ENCODE measurements at regions not wholly inside any gene's neighbourhood (a gene's known extent, or its start where the extent isn't known, plus 50 kb on each side); places are given as distances from the start of the nearest gene placed in this dataset.
"Not testable (repeated sequence)": the region's sequence is repeated elsewhere in the genome, so short reads cannot be mapped to it uniquely, and the experiment has no call there.

GRCh38 chr11:34805937-34806336, 110.2 kb downstream of the APIP start:
- no peaks in the 10 kb centered on the region for H3K36me3 ChIP-seq
- no peak overlapping the region for H3K4me3 ChIP-seq
- no peak for DNase-seq
- no peaks in the 10 kb centered on the region for H3K4me1 ChIP-seq
- no peaks in the 10 kb centered on the region for H3K27me3 ChIP-seq
- H3K9me3 ChIP-seq, result no peaks in the 10 kb centered on the region
- no peak overlapping the region for H3K27ac ChIP-seq
- intact Hi-C loops (cut with DNase I; ENCODE audit: low total_unique reads), result no loop called here
- TF ChIP-seq CTCF (IDR thresholded peaks at IDR 0.05), result no peak

- DNase-seq, result no peak
- H3K27me3 ChIP-seq, result no peaks in the 10 kb centered on the region
- TF ChIP-seq CTCF (IDR thresholded peaks at IDR 0.05), result no peak
- intact Hi-C loops (cut with DNase I; ENCODE audit: low total_unique reads), result no loop called here
- H3K4me1 ChIP-seq, result no peaks in the 10 kb centered on the region
- no peaks in the 10 kb centered on the region for H3K36me3 ChIP-seq
- H3K9me3 ChIP-seq, result no peaks in the 10 kb centered on the region
- H3K27ac ChIP-seq, result no peak overlapping the region
- no peak overlapping the region for H3K4me3 ChIP-seq
These were observed 116.3 kb downstream of the APIP start for GRCh38 chr11:34799848-34800247.

GRCh38 chr11:34798985-34799384, 117.2 kb downstream of the APIP start:
- intact Hi-C loops (cut with DNase I; ENCODE audit: low total_unique reads), result no loop called here
- Histone ChIP-seq H3K4me1 (peaks cover 0 to 4% (median 0%) of the 10 kb centered on the region in 4 donors), H3K36me3 (no peaks in the 10 kb centered on the region), H3K27ac (no peak overlapping the region), H3K4me3 (no peak overlapping the region), H3K27me3 (no peaks in the 10 kb centered on the region), H3K9me3 (no peaks in the 10 kb centered on the region)
- no peak for DNase-seq
- no peak for TF ChIP-seq CTCF (IDR thresholded peaks at IDR 0.05)

GRCh38 chr11:34797497-34797896, 118.7 kb downstream of the APIP start:
- H3K27ac ChIP-seq; H3K36me3 ChIP-seq; intact Hi-C loops (cut with DNase I; ENCODE audit: low total_unique reads); H3K27me3 ChIP-seq; H3K4me1 ChIP-seq; H3K4me3 ChIP-seq; DNase-seq; H3K9me3 ChIP-seq: not testable (repeated sequence)

GRCh38 chr11:34795641-34796040, 120.5 kb downstream of the APIP start:
- Histone ChIP-seq H3K27ac (no peak overlapping the region), H3K27me3 (no peaks in the 10 kb centered on the region), H3K4me3 (no peak overlapping the region), H3K36me3 (no peaks in the 10 kb centered on the region), H3K9me3 (no peaks in the 10 kb centered on the region), H3K4me1 (peaks cover 0 to 18% (median 0%) of the 10 kb centered on the region in 4 donors)
- intact Hi-C loops (cut with DNase I; ENCODE audit: low total_unique reads), result no loop called here
- no peak for DNase-seq
- TF ChIP-seq CTCF (IDR thresholded peaks at IDR 0.05), result no peak

- DNase-seq, result no peak
- TF ChIP-seq CTCF (IDR thresholded peaks at IDR 0.05), result no peak
These were observed 121.5 kb downstream of the APIP start for GRCh38 chr11:34794696-34795095.

More at GRCh38 chr11:34794696-34795095, 121.5 kb downstream of the APIP start:
- Histone ChIP-seq H3K9me3 (no peaks in the 10 kb centered on the region), H3K27me3 (no peaks in the 10 kb centered on the region), H3K27ac (no peak overlapping the region), H3K36me3 (no peaks in the 10 kb centered on the region), H3K4me1 (peaks cover 0 to 18% (median 0%) of the 10 kb centered on the region in 4 donors), H3K4me3 (no peak overlapping the region)
- intact Hi-C loops (cut with DNase I; ENCODE audit: low total_unique reads), result no loop called here

All from tibial artery (tissue), 4 donors.